Endothelial cell of umbilical vein (primary cell): ENCODE measurements at regions not wholly inside any gene's neighbourhood (a gene's known extent, or its start where the extent isn't known, plus 50 kb on each side); places are given as distances from the start of the nearest gene placed in this dataset.

Source experiments
- BruUV-seq: library from RNA; stranded (reverse); fragments of 400-500 nt; replicated peaks from 2 replicates; lab custom pipeline; 2021; lab: Mats Ljungman, UMichigan
- CTCF ChIA-PET: fragments of 300-600, 350-600 bp; sonication (Branson Sonifier 250); formaldehyde crosslinking; loops from one replicate; lab custom pipeline; 2021; ENCODE audit warnings: antibody characterized with exemption, inconsistent platforms; lab: Charles Lee
- POLR2A ChIA-PET: fragments of 300-600, 350-600 bp; sonication (Branson Sonifier 250); formaldehyde crosslinking; loops from one replicate; lab custom pipeline; 2021; ENCODE audit warnings: antibody characterized with exemption, inconsistent platforms; lab: Charles Lee
- DNase-seq: peaks from one replicate; pipeline ENCODE4 v3.0.0-alpha.2; 2011; ENCODE audit warnings: low read depth, low spot score
- FAIRE-seq: peaks from 2 replicates; lab custom pipeline; 2011; peaks lifted over from hg19 to GRCh38; lab: Jason Lieb, UNC
- H2AFZ ChIP-seq: 2 replicates; pipeline ENCODE4 v1.6.0; 2012; ENCODE audit warnings: low read depth, low read length, control low read depth, inconsistent platforms
- H3K27ac ChIP-seq: 2 replicates; pipeline ENCODE4 v1.5.1; 2011; ENCODE audit warnings: low read depth, mild to moderate bottlenecking, control low read depth, low read length, moderate library complexity; ENCODE audit not compliant: insufficient read depth
- H3K27me3 ChIP-seq, 2 experiments: 2 replicates each; pipeline versions ENCODE4 v1.6.0 to v1.6.1; 2011; ENCODE audit warnings: low read length in 2 of 2, mixed read lengths in 1 of 2; ENCODE audit not compliant: control insufficient read depth in 2 of 2, insufficient read depth in 2 of 2
- H3K36me3 ChIP-seq, 2 experiments: 2 replicates in 1 of 2; 3 replicates in 1 of 2; pipeline ENCODE4 v1.5.1; 2011; ENCODE audit warnings: low read length in 2 of 2, mild to moderate bottlenecking in 1 of 2, moderate library complexity in 1 of 2; ENCODE audit not compliant: control insufficient read depth in 2 of 2, insufficient read depth in 2 of 2; ENCODE audit errors: extremely low read depth in 1 of 2
- H3K4me1 ChIP-seq: 3 replicates; pipeline ENCODE4 v1.5.1; 2011; ENCODE audit warnings: mild to moderate bottlenecking, low read length; ENCODE audit not compliant: control insufficient read depth, insufficient read depth; ENCODE audit errors: extremely low read depth
- H3K4me2 ChIP-seq: 2 replicates; pipeline ENCODE4 v1.6.1; 2011; ENCODE audit warnings: low read length, control low read depth, mixed read lengths; ENCODE audit not compliant: insufficient read depth
- H3K4me3 ChIP-seq, 3 experiments: fragments of 200-600 bp in 1 of 3; sonication (generic), shearing (Covaris generic) in 1 of 3; replicated peaks in 1 of 3; 2 replicates each; pipeline ENCODE4 v1.5.1; 2011 to 2016; ENCODE audit warnings: control low read depth in 3 of 3, low read length in 3 of 3, mild to moderate bottlenecking in 2 of 3, inconsistent platforms in 1 of 3, low read depth in 1 of 3, moderate library complexity in 1 of 3; ENCODE audit not compliant: insufficient read depth in 1 of 3
- H3K79me2 ChIP-seq: 2 replicates; pipeline ENCODE4 v1.6.0; 2012; ENCODE audit warnings: low read length, inconsistent platforms; ENCODE audit not compliant: control insufficient read depth, insufficient read depth
- H3K9ac ChIP-seq: replicated peaks from 2 replicates; pipeline ENCODE3; 2011; ENCODE audit warnings: low read length, control low read depth; ENCODE audit not compliant: insufficient read depth; ENCODE audit errors: extremely low read depth
- H3K9me1 ChIP-seq: replicated peaks from 3 replicates; pipeline ENCODE4 v1.6.0; 2011; ENCODE audit warnings: mild to moderate bottlenecking, low read length; ENCODE audit not compliant: control insufficient read depth, insufficient read depth; ENCODE audit errors: extremely low read depth
- H3K9me3 ChIP-seq: replicated peaks from 2 replicates; pipeline ENCODE4 v1.5.1; 2012; ENCODE audit warnings: low read length, inconsistent platforms; ENCODE audit not compliant: control insufficient read depth, insufficient read depth
- H4K20me1 ChIP-seq: replicated peaks from 2 replicates; pipeline ENCODE3; 2011; ENCODE audit warnings: mild to moderate bottlenecking, low read length; ENCODE audit not compliant: control insufficient read depth, insufficient read depth; ENCODE audit errors: extremely low read depth
- CTCF ChIP-seq, 2 donors: IDR thresholded peaks; 1 replicate in 1 of 2; 2 replicates in 1 of 2; pipeline ENCODE4 v1.5.1; 2011; ENCODE audit warnings: low read length in 2 of 2, mild to moderate bottlenecking in 2 of 2, moderate library complexity in 2 of 2, control low read depth in 1 of 2, inconsistent platforms in 1 of 2, low read depth in 1 of 2; ENCODE audit not compliant: insufficient read depth in 1 of 2; ENCODE audit errors: extremely low read depth in 1 of 2
- EZH2 ChIP-seq: IDR thresholded peaks from 2 replicates; pipeline ENCODE4 v1.6.1; 2012; ENCODE audit warnings: borderline replicate concordance, low read depth, mild to moderate bottlenecking, moderate library complexity, low read length, inconsistent platforms; ENCODE audit not compliant: severe bottlenecking
- FOS ChIP-seq: IDR thresholded peaks from 2 replicates; pipeline ENCODE4 v1.6.1; 2011; ENCODE audit warnings: mild to moderate bottlenecking, low read length, moderate library complexity, borderline replicate concordance; ENCODE audit not compliant: insufficient read depth
- GATA2 ChIP-seq: IDR thresholded peaks from 2 replicates; pipeline ENCODE4 v1.7.0; 2011; ENCODE audit warnings: low read depth, mild to moderate bottlenecking, moderate library complexity, mixed read lengths, low read length; ENCODE audit not compliant: insufficient read length, insufficient read depth
- JUN ChIP-seq: IDR thresholded peaks from 2 replicates; pipeline ENCODE4 v1.6.1; 2011; ENCODE audit warnings: borderline replicate concordance, low read depth; ENCODE audit not compliant: insufficient read length, insufficient read depth
- MAX ChIP-seq: IDR thresholded peaks from 2 replicates; pipeline ENCODE4 v1.6.1; 2011; ENCODE audit not compliant: insufficient read depth, insufficient read length
- MYC ChIP-seq: IDR thresholded peaks from one replicate; pipeline ENCODE4 v1.6.1; 2011; ENCODE audit warnings: mild to moderate bottlenecking, low read depth, low read length
- POLR2A ChIP-seq: IDR thresholded peaks from 2 replicates; pipeline ENCODE4 v1.6.1; 2012; ENCODE audit warnings: low read depth, mild to moderate bottlenecking, control low read depth, low read length
- POLR2AphosphoS5 ChIP-seq: IDR thresholded peaks from 2 replicates; pipeline ENCODE4 v1.6.1; 2012; ENCODE audit warnings: low read depth, mild to moderate bottlenecking, control low read depth, low read length, moderate library complexity; ENCODE audit not compliant: insufficient read depth
- dilution Hi-C: fragments of 300-500 bp; cut with MboI; formaldehyde crosslinking; loops from one replicate; pipeline ENCODE4 v1.15.0; 2019; ENCODE audit warnings: low sequenced_read_pairs; ENCODE audit not compliant: extremely low pct_ligation_motif_present
- intact Hi-C: fragments of 100-400 bp; cut with micrococcal nuclease; formaldehyde crosslinking; loops from one replicate; pipeline ENCODE4 v1.10.0; 2022

GRCh38 chrY:7771771-7772170 is 860.2 kb upstream of the AMELY start:
- no TSS peak for BruUV-seq

More at GRCh38 chrY:7771771-7772170, 860.2 kb upstream of the AMELY start:
- H3K4me2 ChIP-seq = no peak overlapping the region
- no peak for FAIRE-seq
- no peaks in the 10 kb centered on the region for H3K36me3 ChIP-seq
- DNase-seq = no peak
- H3K4me1 ChIP-seq = no peaks in the 10 kb centered on the region
- intact Hi-C loops = no loop called here
- no peaks in the 10 kb centered on the region for H4K20me1 ChIP-seq
- no peaks in the 10 kb centered on the region for H3K79me2 ChIP-seq
- H3K4me3 ChIP-seq = no peak overlapping the region
- H3K9ac ChIP-seq = no peak overlapping the region
- H3K9me3 ChIP-seq = no peaks in the 10 kb centered on the region
- TF ChIP-seq CTCF (IDR thresholded peaks at IDR 0.05; ENCODE audit: extremely low read depth in 1 of 2, insufficient read depth in 1 of 2, low read depth in 1 of 2, low read length in 2 of 2) (no peak), FOS (no peak), MYC (no peak), EZH2 (no peak), GATA2 (no peak), POLR2AphosphoS5 (no peak), MAX (no peak), POLR2A (no peak), JUN (no peak)
- no peak overlapping the region for H2AFZ ChIP-seq
- dilution Hi-C loops = no loop called here
- no peaks in the 10 kb centered on the region for H3K27me3 ChIP-seq
- no peaks in the 10 kb centered on the region for H3K9me1 ChIP-seq
- CTCF ChIA-PET = no interaction called here
- POLR2A ChIA-PET = no interaction called here
- H3K27ac ChIP-seq = no peak overlapping the region
